GM12892 (cell line): ENCODE measurements at regions not wholly inside any gene's neighbourhood (a gene's known extent, or its start where the extent isn't known, plus 50 kb on each side); places are given as distances from the start of the nearest gene placed in this dataset.

Source experiments
- DNase-seq: peaks from one replicate; pipeline ENCODE4 v3.0.0; 2011; ENCODE audit not compliant: insufficient read length
- FAIRE-seq: peaks from 2 replicates; lab custom pipeline; 2011; peaks lifted over from hg19 to GRCh38; lab: Jason Lieb, UNC
- POLR2A ChIP-seq: IDR thresholded peaks from 2 replicates; pipeline ENCODE4 v1.6.1; 2011; ENCODE audit warnings: low read depth, low read length, control low read depth
- POLR2AphosphoS5 ChIP-seq: IDR thresholded peaks from 2 replicates; pipeline ENCODE4 v1.6.1; 2011; ENCODE audit warnings: low read depth, low read length, control low read depth
- TAF1 ChIP-seq: IDR thresholded peaks from 2 replicates; pipeline ENCODE4 v1.6.1; 2011; ENCODE audit warnings: low read depth, mild to moderate bottlenecking, control low read depth, low read length, borderline replicate concordance

DNA sequence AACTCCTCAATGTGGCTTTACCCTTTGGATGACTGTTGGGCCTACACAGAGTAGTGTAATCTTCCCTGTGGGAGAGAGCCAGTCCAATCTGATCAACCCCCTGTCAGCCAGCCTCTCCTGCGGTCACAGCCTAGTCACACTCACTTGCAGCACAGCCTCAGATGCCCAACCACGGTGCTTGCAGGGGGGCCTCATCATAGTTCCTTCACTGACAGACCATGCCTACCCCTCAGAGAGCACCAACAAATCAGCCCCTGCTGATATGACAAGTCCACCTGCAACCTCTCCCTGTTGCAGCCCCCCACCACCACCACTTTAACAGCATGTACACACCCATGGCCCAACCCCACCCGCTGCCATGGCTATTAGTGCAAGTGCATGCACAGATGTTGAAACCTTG, 146.8 kb downstream of the HMGN5 start:
- no peak for TF ChIP-seq POLR2AphosphoS5
- TF ChIP-seq TAF1 = no peak
- no peak for TF ChIP-seq POLR2A
- FAIRE-seq = no peak
- DNase-seq = no peak

DNA sequence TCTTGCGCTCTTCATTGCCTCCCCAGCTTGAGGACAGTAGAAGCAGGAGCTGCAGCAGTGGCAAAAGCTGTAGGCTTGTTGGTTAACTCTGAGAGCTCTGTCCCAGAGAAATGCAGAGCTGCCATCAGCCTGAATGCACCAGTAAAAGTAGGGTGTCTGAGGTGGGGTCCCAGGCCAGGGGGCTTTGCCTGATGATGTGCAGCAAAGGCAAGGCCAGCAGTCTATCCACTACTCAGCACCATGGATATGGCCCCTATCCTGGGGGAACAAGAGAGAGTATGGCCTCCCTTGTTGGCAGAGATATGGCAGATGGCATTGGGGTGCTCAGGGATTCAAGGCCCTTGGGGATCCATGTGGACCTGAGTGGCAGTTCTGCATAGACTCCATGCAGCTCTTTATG, 180.2 kb downstream of the HMGN5 start:
- FAIRE-seq (no peak), DNase-seq (no peak)
- TF ChIP-seq POLR2AphosphoS5 = no peak
- no peak for TF ChIP-seq POLR2A
- no peak for TF ChIP-seq TAF1

DNA sequence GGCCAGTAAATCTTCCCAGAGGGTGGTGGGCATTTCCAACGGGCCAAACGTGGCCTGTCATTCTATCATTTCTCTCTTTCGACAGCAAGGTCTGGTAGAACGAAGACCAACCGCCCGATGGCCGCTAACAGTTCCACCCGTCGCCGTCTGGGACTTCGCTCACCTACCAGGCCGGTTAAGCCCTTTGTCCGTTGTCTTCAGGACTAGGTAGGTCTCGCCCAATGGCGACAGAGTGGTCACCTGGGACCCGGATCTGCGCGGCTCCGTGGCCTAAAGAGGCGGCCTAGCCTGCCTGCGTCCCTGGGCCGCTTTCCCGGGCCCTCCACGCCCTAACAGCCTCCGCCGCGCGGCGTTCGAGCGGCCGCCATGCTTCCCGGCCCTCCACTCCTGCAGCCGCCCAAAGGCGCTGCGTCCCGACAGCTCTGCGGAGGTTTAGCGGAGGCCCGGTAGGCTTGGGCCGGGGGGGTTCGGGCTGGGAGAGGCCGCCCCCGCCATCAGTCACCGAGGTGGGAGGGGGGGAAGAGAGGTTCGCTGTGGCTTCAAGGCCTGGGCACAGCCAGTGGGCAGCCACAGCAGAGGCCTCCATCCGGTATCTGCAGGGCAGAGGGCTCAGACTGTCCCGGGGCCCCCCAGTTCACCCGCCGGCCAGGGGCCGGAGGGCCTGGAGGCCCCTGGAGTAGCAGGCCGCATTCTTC, 194.0 kb upstream of the BRWD3 start:
- TF ChIP-seq POLR2AphosphoS5 = no peak
- TF ChIP-seq POLR2A = no peak
- TF ChIP-seq TAF1 = no peak
- no peak for FAIRE-seq
- no peak for DNase-seq

DNA sequence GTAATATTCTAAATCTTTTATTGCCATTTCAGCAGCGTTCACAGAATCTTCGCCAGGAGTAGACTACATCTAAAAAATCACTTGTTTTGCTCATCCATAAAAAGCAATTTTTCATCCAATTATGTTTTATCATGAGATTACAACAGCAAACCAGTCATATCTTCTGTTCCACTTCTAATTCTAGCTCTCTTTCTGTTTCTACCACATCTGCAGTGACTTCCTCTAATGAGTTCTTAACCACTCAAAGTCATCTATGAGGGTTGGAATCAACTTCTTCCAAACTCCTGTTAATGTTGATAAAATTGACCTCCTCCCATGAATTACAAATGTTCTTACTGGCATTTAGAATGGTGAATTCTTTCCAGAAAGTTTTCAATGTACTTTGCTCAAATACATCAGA, 174.4 kb upstream of the BRWD3 start:
- FAIRE-seq (peak; percentile 44), DNase-seq (no peak)
- TF ChIP-seq TAF1 (no peak), POLR2A (no peak), POLR2AphosphoS5 (no peak)
